ENCODE measurements at regions not wholly inside any gene's neighbourhood (a gene's known extent, or its start where the extent isn't known, plus 50 kb on each side); places are given as distances from the start of the nearest gene placed in this dataset.

DNA sequence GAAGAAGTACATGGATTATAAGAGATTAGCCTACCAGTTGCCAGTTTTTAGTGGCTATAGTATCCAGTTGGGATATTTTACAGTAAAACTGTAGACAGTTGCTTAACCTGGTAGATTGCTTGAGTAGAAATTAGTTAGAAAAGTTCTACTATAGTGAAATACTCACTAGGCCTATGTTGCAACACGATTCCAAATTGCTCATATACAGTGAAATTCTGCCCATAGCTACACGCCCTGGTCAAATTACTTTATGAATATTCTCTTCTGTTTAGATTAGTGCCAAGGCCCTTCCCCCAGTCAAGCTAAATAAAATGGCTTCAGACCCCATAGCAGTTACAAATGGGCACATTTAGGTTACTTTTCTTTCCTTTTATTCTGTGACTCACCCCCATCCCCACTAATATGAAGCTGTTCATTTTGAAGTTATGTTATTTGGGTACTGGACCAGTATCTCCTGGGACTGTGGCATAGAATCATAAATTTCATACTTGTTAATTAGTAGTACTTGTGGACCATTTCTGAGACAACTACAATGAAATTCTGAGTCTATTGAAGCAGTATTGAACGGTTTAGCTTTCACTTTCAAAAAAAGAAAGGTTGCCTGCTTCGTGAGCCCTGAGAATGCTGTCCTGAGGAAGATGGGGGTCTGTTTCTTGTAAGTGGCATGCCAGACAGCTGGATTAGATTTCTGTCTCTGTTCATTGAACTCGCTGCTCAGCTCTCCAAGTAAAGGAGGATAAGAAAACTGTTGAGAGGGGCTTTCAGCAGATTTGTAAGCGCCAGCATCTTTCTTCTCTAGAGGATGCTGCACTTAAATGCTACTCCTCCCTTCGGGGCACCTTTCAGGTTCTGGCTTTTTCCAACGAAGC lies 65.8 kb upstream of the CFAP20DC start:
- no TSS peak for BruUV-seq (replicated peaks)
- Histone ChIP-seq H2AFZ (ENCODE audit: control insufficient read depth, low read depth, low read length) (peak overlapping the region; percentile 74), H4K20me1 (ENCODE audit: control insufficient read depth, insufficient read depth) (no peaks in the 10 kb centered on the region), H3K27me3 (replicated peaks in 1 of 2; ENCODE audit: control insufficient read depth in 2 of 2, insufficient read depth in 2 of 2, low read length in 1 of 2) (no peaks in the 10 kb centered on the region), H3K4me1 (ENCODE audit: control insufficient read depth, insufficient read depth, low read length) (no peaks in the 10 kb centered on the region), H3K9ac (ENCODE audit: control insufficient read depth, insufficient read depth, low read length) (no peak overlapping the region), H3K4me2 (ENCODE audit: control insufficient read depth, insufficient read depth) (peak overlapping the region; percentile 45), H3K9me3 (replicated peaks; ENCODE audit: control insufficient read depth, insufficient read depth, low read length) (no peaks in the 10 kb centered on the region), H3K4me3 (peak overlapping the region; percentile 54), H3K36me3 (ENCODE audit: control insufficient read depth in 2 of 2, insufficient read depth in 2 of 2, low read length in 1 of 2) (no peaks in the 10 kb centered on the region), H3K79me2 (ENCODE audit: control insufficient read depth, insufficient read depth, low read length) (no peaks in the 10 kb centered on the region), H3K27ac (ENCODE audit: control insufficient read depth, insufficient read depth) (no peak overlapping the region)
- RAD21 ChIA-PET (ENCODE audit: unreplicated experiment), result no interaction called here
- ATAC-seq (peak; percentile 88), FAIRE-seq (no peak), DNase-seq (ENCODE audit: low read depth, low spot score) (no peak)
- in situ Hi-C loops (cut with MboI) (no loop called here), intact Hi-C loops (cut with micrococcal nuclease; ENCODE audit: unreplicated experiment) (no loop called here)
- SMC1A ChIA-PET (ENCODE audit: uncharacterized antibody, unreplicated experiment), result interaction anchor here (1.2 to 1.3 kb wide), 2 partner anchors 8 to 25 kb away, joined by 3 read pairs; no protein-coding TSS in a partner anchor
- WGBS (ENCODE audit: insufficient coverage, insufficient replicate concordance, low lambda C conversion rate, missing lambda C conversion rate), result 20% methylated on average over 8 of the region's 8 CpGs
- CTCF ChIA-PET, result interaction anchor here (0.6 kb wide), 1 partner anchor 1096 kb away, joined by 3 read pairs; no protein-coding TSS in a partner anchor
- POLR2A ChIA-PET, result interaction anchor here (1.0 kb wide), 1 partner anchor 9 kb away, joined by 3 read pairs; no protein-coding TSS in a partner anchor
- TF ChIP-seq CREB1 (IDR thresholded peaks at IDR 0.05; ENCODE audit: low read depth), result no peak
- no peak for TF ChIP-seq CUX1 (IDR thresholded peaks at IDR 0.05; ENCODE audit: insufficient replicate concordance, low read depth, low read length)
- TF ChIP-seq LARP7 (IDR thresholded peaks at IDR 0.05), result no peak
- no peak for TF ChIP-seq ZSCAN29 (IDR thresholded peaks at IDR 0.05)
- no peak for TF ChIP-seq CHD2 (IDR thresholded peaks at IDR 0.05; ENCODE audit: borderline replicate concordance, low read depth, low read length)
- TF ChIP-seq HSF1 (IDR thresholded peaks at IDR 0.05; ENCODE audit: low read depth, low read length), result no peak
- TF ChIP-seq GATAD2B (conservative IDR thresholded peaks at IDR 0.05; ENCODE audit: low read depth), result no peak
- TF ChIP-seq, protein P1, sequence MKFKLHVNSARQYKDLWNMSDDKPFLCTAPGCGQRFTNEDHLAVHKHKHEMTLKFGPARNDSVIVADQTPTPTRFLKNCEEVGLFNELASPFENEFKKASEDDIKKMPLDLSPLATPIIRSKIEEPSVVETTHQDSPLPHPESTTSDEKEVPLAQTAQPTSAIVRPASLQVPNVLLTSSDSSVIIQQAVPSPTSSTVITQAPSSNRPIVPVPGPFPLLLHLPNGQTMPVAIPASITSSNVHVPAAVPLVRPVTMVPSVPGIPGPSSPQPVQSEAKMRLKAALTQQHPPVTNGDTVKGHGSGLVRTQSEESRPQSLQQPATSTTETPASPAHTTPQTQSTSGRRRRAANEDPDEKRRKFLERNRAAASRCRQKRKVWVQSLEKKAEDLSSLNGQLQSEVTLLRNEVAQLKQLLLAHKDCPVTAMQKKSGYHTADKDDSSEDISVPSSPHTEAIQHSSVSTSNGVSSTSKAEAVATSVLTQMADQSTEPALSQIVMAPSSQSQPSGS (IDR thresholded peaks at IDR 0.05; ENCODE audit: low read length), result no peak
- TF ChIP-seq, protein P2, sequence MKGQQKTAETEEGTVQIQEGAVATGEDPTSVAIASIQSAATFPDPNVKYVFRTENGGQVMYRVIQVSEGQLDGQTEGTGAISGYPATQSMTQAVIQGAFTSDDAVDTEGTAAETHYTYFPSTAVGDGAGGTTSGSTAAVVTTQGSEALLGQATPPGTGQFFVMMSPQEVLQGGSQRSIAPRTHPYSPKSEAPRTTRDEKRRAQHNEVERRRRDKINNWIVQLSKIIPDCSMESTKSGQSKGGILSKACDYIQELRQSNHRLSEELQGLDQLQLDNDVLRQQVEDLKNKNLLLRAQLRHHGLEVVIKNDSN (IDR thresholded peaks at IDR 0.05; ENCODE audit: borderline replicate concordance, extremely low read length, insufficient read depth, low read depth, low read length), result no peak
- TF ChIP-seq NFYB (IDR thresholded peaks at IDR 0.05; ENCODE audit: insufficient read depth, low read depth, low read length), result no peak
- TF ChIP-seq RFX5 (IDR thresholded peaks at IDR 0.05; ENCODE audit: low read depth, low read length), result no peak
- TF ChIP-seq ZNF622 (IDR thresholded peaks at IDR 0.05), result no peak
- no peak for TF ChIP-seq POU2F2 (IDR thresholded peaks at IDR 0.05; ENCODE audit: borderline replicate concordance, low read depth, low read length)
